ENCODE measurements at regions not wholly inside any gene's neighbourhood (a gene's known extent, or its start where the extent isn't known, plus 50 kb on each side); places are given as distances from the start of the nearest gene placed in this dataset.

- DNase-seq (ENCODE audit: low read depth): no peak
- H3K4me3 ChIP-seq (ENCODE audit: low read depth, low read length): no peak overlapping the region
- TF ChIP-seq CTCF (IDR thresholded peaks at IDR 0.05; ENCODE audit: insufficient read depth, low read length): no peak
Measured at GRCh38 chr15:72866866-72867616, 83.5 kb upstream of the ADPGK start.

GRCh38 chr15:72866182-72866581 lies 82.6 kb upstream of the ADPGK start:
- no peak for DNase-seq (ENCODE audit: low read depth)
- no peak overlapping the region for H3K4me3 ChIP-seq (ENCODE audit: low read depth, low read length)
- no peak for TF ChIP-seq CTCF (IDR thresholded peaks at IDR 0.05; ENCODE audit: insufficient read depth, low read length)

- no peak overlapping the region for H3K4me3 ChIP-seq (ENCODE audit: low read depth, low read length)
- no peak for TF ChIP-seq CTCF (IDR thresholded peaks at IDR 0.05; ENCODE audit: insufficient read depth, low read length)
- DNase-seq (ENCODE audit: low read depth): no peak
Measured at GRCh38 chr15:72865486-72865885, 81.9 kb upstream of the ADPGK start.

GRCh38 chr15:72864681-72865080 lies 81.1 kb upstream of the ADPGK start:
- no peak for TF ChIP-seq CTCF (IDR thresholded peaks at IDR 0.05; ENCODE audit: insufficient read depth, low read length)
- no peak overlapping the region for H3K4me3 ChIP-seq (ENCODE audit: low read depth, low read length)
- DNase-seq (ENCODE audit: low read depth): no peak

- no peak for DNase-seq (ENCODE audit: low read depth)
- TF ChIP-seq CTCF (IDR thresholded peaks at IDR 0.05; ENCODE audit: insufficient read depth, low read length): no peak
- H3K4me3 ChIP-seq (ENCODE audit: low read depth, low read length): no peak overlapping the region
Measured at GRCh38 chr15:72861354-72861910, 77.9 kb upstream of the ADPGK start.

- DNase-seq (ENCODE audit: low read depth): no peak
- no peak overlapping the region for H3K4me3 ChIP-seq (ENCODE audit: low read depth, low read length)
- no peak for TF ChIP-seq CTCF (IDR thresholded peaks at IDR 0.05; ENCODE audit: insufficient read depth, low read length)
Measured at GRCh38 chr15:72859757-72860145, 76.2 kb upstream of the ADPGK start.

Measured in fibroblast of the aortic adventitia (primary cell).